ENCODE measurements at regions not wholly inside any gene's neighbourhood (a gene's known extent, or its start where the extent isn't known, plus 50 kb on each side); places are given as distances from the start of the nearest gene placed in this dataset.
"Not testable (repeated sequence)": the region's sequence is repeated elsewhere in the genome, so short reads cannot be mapped to it uniquely, and the experiment has no call there.

GRCh38 chr3:77707281-77707680 is 667.4 kb downstream of the ROBO2 start:
- no peak for DNase-seq (ENCODE audit: low read depth in 4 of 6, low spot score in 6 of 6)
- H3K27ac ChIP-seq (ENCODE audit: low read depth, low read length): no peak overlapping the region
- no peaks in the 10 kb centered on the region for H3K9me3 ChIP-seq (ENCODE audit: control insufficient read depth, insufficient read depth, low read length)
- H3K4me1 ChIP-seq (ENCODE audit: control insufficient read depth, insufficient read depth, low read length): no peaks in the 10 kb centered on the region
- H3K36me3 ChIP-seq (ENCODE audit: control insufficient read depth, insufficient read depth, low read length): no peaks in the 10 kb centered on the region
- WGBS (ENCODE audit: insufficient coverage): no CpG with 5 or more reads among the region's 2 CpGs
- no peaks in the 10 kb centered on the region for H3K27me3 ChIP-seq (ENCODE audit: control insufficient read depth, insufficient read depth, low read length)
- H3K4me3 ChIP-seq (ENCODE audit: low read depth, low read length): no peak overlapping the region

- no peaks in the 10 kb centered on the region for H3K27me3 ChIP-seq (ENCODE audit: control insufficient read depth, insufficient read depth, low read length)
- no peak for DNase-seq (ENCODE audit: low read depth in 4 of 6, low spot score in 6 of 6)
- no peaks in the 10 kb centered on the region for H3K9me3 ChIP-seq (ENCODE audit: control insufficient read depth, insufficient read depth, low read length)
- H3K4me3 ChIP-seq (ENCODE audit: low read depth, low read length): no peak overlapping the region
- H3K4me1 ChIP-seq (ENCODE audit: control insufficient read depth, insufficient read depth, low read length): no peaks in the 10 kb centered on the region
- H3K27ac ChIP-seq (ENCODE audit: low read depth, low read length): no peak overlapping the region
- no peaks in the 10 kb centered on the region for H3K36me3 ChIP-seq (ENCODE audit: control insufficient read depth, insufficient read depth, low read length)
- no CpG with 5 or more reads among the region's 2 CpGs for WGBS (ENCODE audit: insufficient coverage)
Observed at GRCh38 chr3:77709155-77709554, 669.3 kb downstream of the ROBO2 start.

- WGBS (ENCODE audit: insufficient coverage): no CpG with 5 or more reads among the region's 2 CpGs
- Histone ChIP-seq H3K27me3 (ENCODE audit: control insufficient read depth, insufficient read depth, low read length) (no peaks in the 10 kb centered on the region), H3K36me3 (ENCODE audit: control insufficient read depth, insufficient read depth, low read length) (no peaks in the 10 kb centered on the region), H3K9me3 (ENCODE audit: control insufficient read depth, insufficient read depth, low read length) (no peaks in the 10 kb centered on the region), H3K4me1 (ENCODE audit: control insufficient read depth, insufficient read depth, low read length) (no peaks in the 10 kb centered on the region), H3K27ac (ENCODE audit: low read depth, low read length) (no peak overlapping the region), H3K4me3 (ENCODE audit: low read depth, low read length) (no peak overlapping the region)
- peak in 1 of 6 donors; percentile 32 for DNase-seq (ENCODE audit: low read depth in 4 of 6, low spot score in 6 of 6)
Observed at GRCh38 chr3:77718311-77718710, 678.4 kb downstream of the ROBO2 start.

GRCh38 chr3:77720460-77720971 is 680.6 kb downstream of the ROBO2 start:
- no peaks in the 10 kb centered on the region for H3K9me3 ChIP-seq (ENCODE audit: control insufficient read depth, insufficient read depth, low read length)
- no peaks in the 10 kb centered on the region for H3K36me3 ChIP-seq (ENCODE audit: control insufficient read depth, insufficient read depth, low read length)
- H3K27ac ChIP-seq (ENCODE audit: low read depth, low read length): no peak overlapping the region
- H3K4me3 ChIP-seq (ENCODE audit: low read depth, low read length): no peak overlapping the region
- no peaks in the 10 kb centered on the region for H3K27me3 ChIP-seq (ENCODE audit: control insufficient read depth, insufficient read depth, low read length)
- no peak for DNase-seq (ENCODE audit: low read depth in 4 of 6, low spot score in 6 of 6)
- H3K4me1 ChIP-seq (ENCODE audit: control insufficient read depth, insufficient read depth, low read length): no peaks in the 10 kb centered on the region

GRCh38 chr3:77726517-77726916 is 686.6 kb downstream of the ROBO2 start:
- no peaks in the 10 kb centered on the region for H3K36me3 ChIP-seq (ENCODE audit: control insufficient read depth, insufficient read depth, low read length)
- no CpG with 5 or more reads among the region's 1 CpG for WGBS (ENCODE audit: insufficient coverage)
- H3K27ac ChIP-seq (ENCODE audit: low read depth, low read length): no peak overlapping the region
- no peaks in the 10 kb centered on the region for H3K27me3 ChIP-seq (ENCODE audit: control insufficient read depth, insufficient read depth, low read length)
- H3K4me1 ChIP-seq (ENCODE audit: control insufficient read depth, insufficient read depth, low read length): no peaks in the 10 kb centered on the region
- peak in 1 of 6 donors; percentile 22 for DNase-seq (ENCODE audit: low read depth in 4 of 6, low spot score in 6 of 6)
- H3K9me3 ChIP-seq (ENCODE audit: control insufficient read depth, insufficient read depth, low read length): no peaks in the 10 kb centered on the region
- H3K4me3 ChIP-seq (ENCODE audit: low read depth, low read length): no peak overlapping the region

- Histone ChIP-seq H3K9me3 (ENCODE audit: control insufficient read depth, insufficient read depth, low read length) (no peaks in the 10 kb centered on the region), H3K36me3 (ENCODE audit: control insufficient read depth, insufficient read depth, low read length) (no peaks in the 10 kb centered on the region), H3K27me3 (ENCODE audit: control insufficient read depth, insufficient read depth, low read length) (no peaks in the 10 kb centered on the region), H3K4me1 (ENCODE audit: control insufficient read depth, insufficient read depth, low read length) (no peaks in the 10 kb centered on the region), H3K27ac (ENCODE audit: low read depth, low read length) (no peak overlapping the region), H3K4me3 (ENCODE audit: low read depth, low read length) (no peak overlapping the region)
- no CpG with 5 or more reads among the region's 1 CpG for WGBS (ENCODE audit: insufficient coverage)
- DNase-seq (ENCODE audit: low read depth in 4 of 6, low spot score in 6 of 6): no peak
Observed at GRCh38 chr3:77746048-77746447, 706.1 kb downstream of the ROBO2 start.

GRCh38 chr3:77746892-77747291 is 707.0 kb downstream of the ROBO2 start:
- no peak for DNase-seq (ENCODE audit: low read depth in 4 of 6, low spot score in 6 of 6)
- no peaks in the 10 kb centered on the region for H3K4me1 ChIP-seq (ENCODE audit: control insufficient read depth, insufficient read depth, low read length)
- H3K27me3 ChIP-seq (ENCODE audit: control insufficient read depth, insufficient read depth, low read length): no peaks in the 10 kb centered on the region
- no peak overlapping the region for H3K4me3 ChIP-seq (ENCODE audit: low read depth, low read length)
- no peaks in the 10 kb centered on the region for H3K36me3 ChIP-seq (ENCODE audit: control insufficient read depth, insufficient read depth, low read length)
- no peaks in the 10 kb centered on the region for H3K9me3 ChIP-seq (ENCODE audit: control insufficient read depth, insufficient read depth, low read length)
- H3K27ac ChIP-seq (ENCODE audit: low read depth, low read length): no peak overlapping the region

- H3K36me3 ChIP-seq (ENCODE audit: control insufficient read depth, insufficient read depth, low read length); H3K27ac ChIP-seq (ENCODE audit: low read depth, low read length); H3K4me3 ChIP-seq (ENCODE audit: low read depth, low read length); H3K27me3 ChIP-seq (ENCODE audit: control insufficient read depth, insufficient read depth, low read length); H3K9me3 ChIP-seq (ENCODE audit: control insufficient read depth, insufficient read depth, low read length); DNase-seq (ENCODE audit: low read depth in 4 of 6, low spot score in 6 of 6); H3K4me1 ChIP-seq (ENCODE audit: control insufficient read depth, insufficient read depth, low read length): not testable (repeated sequence)
- WGBS (ENCODE audit: insufficient coverage): 100% methylated on average over 5 of the region's 6 CpGs
Observed at GRCh38 chr3:77756397-77756975, 716.6 kb downstream of the ROBO2 start.

GRCh38 chr3:77772459-77772858 is 732.6 kb downstream of the ROBO2 start:
- Histone ChIP-seq H3K36me3 (ENCODE audit: control insufficient read depth, insufficient read depth, low read length) (no peaks in the 10 kb centered on the region), H3K4me1 (ENCODE audit: control insufficient read depth, insufficient read depth, low read length) (no peaks in the 10 kb centered on the region), H3K27me3 (ENCODE audit: control insufficient read depth, insufficient read depth, low read length) (no peaks in the 10 kb centered on the region), H3K27ac (ENCODE audit: low read depth, low read length) (no peak overlapping the region), H3K9me3 (ENCODE audit: control insufficient read depth, insufficient read depth, low read length) (no peaks in the 10 kb centered on the region), H3K4me3 (ENCODE audit: low read depth, low read length) (no peak overlapping the region)
- no CpG with 5 or more reads among the region's 1 CpG for WGBS (ENCODE audit: insufficient coverage)
- no peak for DNase-seq (ENCODE audit: low read depth in 4 of 6, low spot score in 6 of 6)

GRCh38 chr3:77773084-77773483 is 733.2 kb downstream of the ROBO2 start:
- no peak overlapping the region for H3K27ac ChIP-seq (ENCODE audit: low read depth, low read length)
- no peaks in the 10 kb centered on the region for H3K27me3 ChIP-seq (ENCODE audit: control insufficient read depth, insufficient read depth, low read length)
- no peaks in the 10 kb centered on the region for H3K4me1 ChIP-seq (ENCODE audit: control insufficient read depth, insufficient read depth, low read length)
- no peak overlapping the region for H3K4me3 ChIP-seq (ENCODE audit: low read depth, low read length)
- no peaks in the 10 kb centered on the region for H3K9me3 ChIP-seq (ENCODE audit: control insufficient read depth, insufficient read depth, low read length)
- no peak for DNase-seq (ENCODE audit: low read depth in 4 of 6, low spot score in 6 of 6)
- H3K36me3 ChIP-seq (ENCODE audit: control insufficient read depth, insufficient read depth, low read length): no peaks in the 10 kb centered on the region
- WGBS (ENCODE audit: insufficient coverage): no CpG with 5 or more reads among the region's 3 CpGs

Measured in spinal cord (tissue), 9 donors.